ENCODE measurements at regions not wholly inside any gene's neighbourhood (a gene's known extent, or its start where the extent isn't known, plus 50 kb on each side); places are given as distances from the start of the nearest gene placed in this dataset.
"Not testable (repeated sequence)": the region's sequence is repeated elsewhere in the genome, so short reads cannot be mapped to it uniquely, and the experiment has no call there.

DNA sequence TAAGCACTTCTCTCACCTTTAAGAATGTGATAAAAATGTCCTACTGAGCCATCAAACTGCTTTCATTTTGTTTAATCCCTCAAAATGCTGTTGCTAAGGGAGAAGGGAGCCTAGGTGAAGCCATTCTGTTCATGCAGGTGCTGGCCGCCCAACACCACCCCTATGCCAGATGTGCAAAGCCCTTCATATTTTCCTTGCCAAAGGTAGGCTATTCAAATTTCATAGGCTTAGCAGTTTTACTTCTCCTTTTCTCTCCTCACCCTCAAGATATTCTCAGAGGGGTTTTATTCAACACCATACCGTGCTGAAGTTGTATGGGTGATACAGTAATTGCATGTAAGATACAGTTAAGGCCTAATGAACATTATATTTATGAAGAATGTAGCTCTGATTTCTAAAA lies 461.7 kb downstream of the GXYLT1 start:
- no peak for DNase-seq (ENCODE audit: low read depth in 2 of 2)

DNA sequence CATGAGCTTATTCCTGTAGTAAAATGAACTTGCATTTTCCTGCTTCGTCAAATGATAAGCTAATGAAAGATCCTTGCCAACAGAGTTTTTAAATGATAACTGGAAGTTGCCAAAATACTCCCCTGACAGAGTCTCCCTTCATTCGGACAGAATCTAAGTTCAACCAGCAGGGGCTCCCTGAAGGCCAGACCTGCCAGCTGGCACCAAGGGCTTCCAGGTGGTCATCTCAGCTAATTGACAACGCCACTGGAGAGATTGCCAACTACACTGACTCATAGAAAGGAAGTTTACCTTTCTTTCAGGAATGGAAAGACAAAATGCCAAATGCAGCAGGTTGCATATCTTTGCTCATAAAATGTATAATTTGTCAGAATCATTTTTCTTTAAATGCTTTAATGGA lies 462.8 kb downstream of the GXYLT1 start:
- DNase-seq (ENCODE audit: low read depth in 2 of 2): peak in 1 of 2 donors; percentile 7

GRCh38 chr12:41680155-41680554 lies 464.5 kb downstream of the GXYLT1 start:
- no peak for DNase-seq (ENCODE audit: low read depth in 2 of 2)

GRCh38 chr12:41663598-41664265 lies 475.6 kb downstream of the PDZRN4 start:
- DNase-seq (ENCODE audit: low read depth in 2 of 2): peak; percentile 18 to 57

- no peak for DNase-seq (ENCODE audit: low read depth in 2 of 2)
These were observed 473.1 kb downstream of the PDZRN4 start for GRCh38 chr12:41661141-41661765.

DNA sequence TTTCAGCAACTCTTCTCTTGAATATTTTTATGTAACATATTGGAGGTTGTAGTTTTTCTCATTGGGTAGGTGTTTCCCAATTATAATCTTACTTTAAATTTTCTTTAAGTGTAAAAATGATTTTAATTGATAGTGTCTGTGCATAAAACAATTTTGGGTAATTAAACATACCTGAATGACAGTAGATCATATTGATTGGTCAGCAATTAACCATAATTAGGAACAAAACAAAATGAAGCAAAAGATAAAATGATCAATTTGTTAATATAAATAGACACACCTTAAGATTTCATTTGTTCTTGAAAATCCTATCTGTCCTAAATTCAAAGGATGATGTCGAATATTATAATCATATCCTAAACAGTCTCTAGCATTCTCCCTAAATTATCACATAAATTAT lies 468.3 kb downstream of the PDZRN4 start:
- DNase-seq (ENCODE audit: low read depth in 2 of 2): no peak

DNA sequence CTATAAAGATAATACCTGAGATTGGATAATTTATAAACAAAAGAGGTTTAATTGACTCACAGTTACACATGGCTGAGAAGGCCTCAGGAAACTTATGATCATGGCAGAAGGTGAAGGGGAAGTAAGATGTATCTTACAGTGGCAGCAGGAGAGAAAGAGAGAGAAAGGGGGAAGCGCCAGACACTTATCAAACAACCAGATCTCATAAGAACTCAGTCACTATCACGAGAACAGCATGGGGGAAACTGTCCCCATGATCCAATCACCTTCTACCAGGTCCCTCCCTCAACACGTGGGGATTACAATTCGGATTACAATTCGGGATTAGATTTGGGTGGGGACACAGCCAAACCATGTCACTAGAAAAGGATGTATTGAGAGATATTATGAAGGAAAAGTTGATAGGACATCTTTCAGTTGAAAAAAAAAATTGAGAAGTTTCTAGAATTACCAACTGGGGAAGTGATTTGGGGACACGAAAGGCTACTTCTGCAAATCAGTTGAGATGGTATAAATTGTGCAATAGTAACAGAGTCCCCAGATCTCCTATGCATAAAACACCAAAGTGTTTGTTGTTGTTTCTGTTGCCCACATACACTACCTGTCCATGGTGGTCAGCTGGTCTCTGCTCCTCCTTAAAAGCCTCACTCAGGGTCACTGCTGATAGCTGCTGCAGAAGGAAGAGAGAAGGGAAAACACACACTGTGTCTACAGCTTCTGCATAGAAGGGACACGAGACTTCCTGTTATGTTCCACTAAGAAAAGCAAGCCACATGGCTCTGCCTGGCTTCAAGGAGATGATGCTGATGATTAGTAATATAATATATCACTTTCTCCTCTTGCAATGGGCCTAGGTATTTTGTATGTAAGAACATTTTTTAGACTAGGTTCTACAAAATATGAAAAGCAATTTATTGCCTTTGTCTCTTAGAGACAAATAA lies 465.5 kb downstream of the PDZRN4 start:
- DNase-seq (ENCODE audit: low read depth in 2 of 2): no peak

DNA sequence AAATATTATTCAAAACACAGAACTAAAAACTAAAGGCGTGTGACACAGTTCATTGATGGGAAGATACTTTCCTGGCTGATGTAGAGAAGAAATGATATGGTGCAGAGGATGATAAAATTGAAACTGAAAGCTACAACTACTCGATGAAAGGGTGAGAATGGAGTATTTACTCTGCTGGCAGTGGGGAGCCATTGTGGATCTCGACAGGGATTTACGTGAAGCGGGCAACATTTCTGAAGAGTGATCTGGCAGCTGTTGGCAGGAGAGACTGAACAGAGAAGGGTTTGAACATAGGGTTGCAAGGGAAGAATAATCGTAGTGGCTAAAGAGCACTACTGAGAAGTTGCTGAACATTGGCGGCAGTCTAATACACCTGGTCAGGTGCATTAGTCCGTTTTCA lies 464.9 kb downstream of the PDZRN4 start:
- DNase-seq (ENCODE audit: low read depth in 2 of 2): no peak

- DNase-seq (ENCODE audit: low read depth in 2 of 2): no peak
These were observed 457.5 kb downstream of the PDZRN4 start for GRCh38 chr12:41645624-41646023.

DNA sequence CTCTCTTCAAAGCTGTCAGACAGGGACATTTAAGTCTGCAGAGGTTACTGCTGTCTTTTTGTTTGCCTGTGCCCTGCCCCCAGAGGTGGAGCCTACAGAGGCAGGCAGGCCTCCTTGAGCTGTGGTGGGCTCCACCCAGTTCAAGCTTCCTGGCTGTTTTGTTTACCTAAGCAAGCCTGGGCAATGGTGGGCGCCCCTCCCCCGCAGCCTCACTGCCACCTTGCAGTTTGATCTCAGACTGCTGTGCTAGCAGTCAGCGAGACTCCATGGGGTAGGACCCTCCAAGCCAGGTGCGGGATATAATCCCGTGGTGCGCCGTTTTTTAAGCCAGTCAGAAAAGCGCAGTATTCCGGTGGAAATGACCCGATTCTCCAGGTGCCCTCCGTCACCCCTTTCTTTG lies 454.7 kb downstream of the PDZRN4 start:
- not testable (repeated sequence) for DNase-seq (ENCODE audit: low read depth in 2 of 2)

DNA sequence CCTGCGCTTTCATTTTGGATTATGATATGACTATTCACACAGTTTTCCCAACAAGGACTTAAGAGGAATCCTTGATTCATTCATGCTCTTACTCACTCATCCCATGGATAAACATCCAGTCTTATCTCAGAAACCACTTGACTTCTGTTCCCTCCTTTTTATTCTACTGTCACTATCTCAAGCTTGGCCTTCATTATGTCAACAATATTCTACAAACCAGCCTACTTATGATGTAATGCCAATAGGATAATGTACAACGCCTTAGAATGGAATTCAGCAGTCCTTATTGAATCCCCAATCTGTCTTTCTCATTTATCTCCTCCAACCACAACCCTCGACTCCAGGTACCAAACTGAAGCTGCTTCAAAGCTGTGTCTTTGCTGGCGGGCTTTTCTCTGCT lies 448.5 kb downstream of the PDZRN4 start:
- no peak for DNase-seq (ENCODE audit: low read depth in 2 of 2)

DNA sequence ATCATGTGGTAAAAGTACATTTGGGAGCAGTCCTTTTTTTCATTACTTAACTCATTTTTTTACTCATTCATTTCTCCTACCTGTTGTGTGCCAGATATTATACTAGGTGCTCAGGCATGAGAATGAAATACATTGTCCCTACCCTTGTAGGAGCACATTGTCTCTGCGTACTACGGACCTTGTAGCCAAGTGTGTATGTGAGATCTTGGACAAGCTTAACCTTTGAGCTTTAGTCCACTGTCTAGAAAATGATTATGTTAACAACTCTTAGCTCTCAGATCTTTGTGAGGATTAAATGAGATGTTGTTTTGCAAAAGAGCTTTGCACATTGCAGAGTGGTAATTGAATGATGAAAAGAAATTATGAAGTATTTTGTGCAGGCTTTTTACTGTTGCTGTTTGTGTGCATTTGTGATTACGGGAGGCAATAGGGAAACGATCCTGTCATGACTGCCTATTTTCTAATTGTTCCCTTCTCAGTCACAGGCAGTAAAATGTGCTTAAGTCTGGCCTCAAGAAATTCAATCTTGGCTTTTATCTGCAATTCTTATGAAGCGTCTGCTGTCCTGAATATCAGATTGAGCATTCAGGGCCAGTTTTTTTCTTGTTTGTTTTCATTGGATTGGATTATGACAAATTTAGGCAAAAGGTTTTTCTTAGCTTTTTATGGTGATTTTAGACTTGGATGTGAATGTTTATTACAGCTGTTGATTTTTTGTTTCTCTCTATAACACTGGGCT lies 447.7 kb downstream of the PDZRN4 start:
- no peak for DNase-seq (ENCODE audit: low read depth in 2 of 2)

- DNase-seq (ENCODE audit: low read depth in 2 of 2): no peak
These were observed 446.0 kb downstream of the PDZRN4 start for GRCh38 chr12:41634091-41634490.

DNA sequence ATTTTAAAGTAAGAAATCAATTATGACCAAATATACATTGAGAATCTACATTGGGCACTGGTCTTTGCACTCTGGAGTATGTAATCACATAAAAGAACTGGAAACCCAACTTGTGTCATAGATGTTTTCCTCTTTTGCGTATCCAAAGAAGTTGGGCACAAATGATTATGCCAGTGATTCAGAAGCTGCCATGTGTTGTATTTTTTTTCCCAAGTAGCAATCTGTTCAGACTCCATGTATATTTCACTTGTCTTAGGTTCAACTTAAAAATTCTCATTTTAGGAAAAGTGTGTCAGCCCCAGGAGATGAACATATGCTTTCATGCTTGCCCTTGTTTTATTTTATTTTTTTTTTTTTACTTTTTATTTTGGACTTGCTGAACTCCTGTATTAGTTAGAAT lies 441.5 kb downstream of the PDZRN4 start:
- DNase-seq (ENCODE audit: low read depth in 2 of 2): no peak

DNA sequence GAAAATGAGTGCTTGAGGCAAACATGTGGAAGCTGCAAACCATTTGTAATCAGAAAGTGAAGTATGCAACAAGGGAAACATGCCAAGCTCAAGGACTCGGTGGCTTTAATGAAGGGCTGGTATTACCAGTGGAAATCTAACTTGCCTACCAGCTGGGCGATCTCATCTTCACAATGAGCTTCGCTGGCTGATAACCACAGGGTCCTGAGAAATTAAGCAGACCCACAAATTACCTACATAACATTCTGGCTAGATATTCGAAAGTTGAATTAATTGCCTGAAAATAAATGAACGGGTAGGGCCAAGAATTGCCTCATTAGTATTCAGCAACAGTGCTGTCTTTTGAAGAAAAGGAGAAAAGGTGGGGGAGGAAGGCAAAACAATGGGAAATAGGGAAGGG lies 439.4 kb downstream of the PDZRN4 start:
- no peak for DNase-seq (ENCODE audit: low read depth in 2 of 2)

DNA sequence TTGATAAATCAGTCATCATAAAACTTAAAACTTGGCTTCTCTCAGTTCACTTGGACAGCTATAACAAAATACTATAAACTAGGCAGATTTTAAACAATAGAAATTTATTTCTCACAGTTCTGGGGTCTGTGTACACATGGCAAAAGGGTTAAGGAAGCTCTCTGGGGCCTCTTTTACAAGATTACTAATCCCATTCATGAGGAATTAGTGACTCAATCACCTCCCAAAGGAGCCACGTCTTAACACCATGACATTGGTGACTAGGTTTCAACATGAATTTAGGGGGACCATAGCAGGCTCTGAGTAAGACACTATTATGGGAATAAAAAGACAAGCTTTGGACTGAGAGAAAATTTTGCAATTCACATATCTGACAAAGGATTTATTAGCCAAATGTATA lies 436.5 kb downstream of the PDZRN4 start:
- no peak for DNase-seq (ENCODE audit: low read depth in 2 of 2)

All from dermis microvascular lymphatic vessel endothelial cell (primary cell).